NB4 (cell line): ENCODE measurements at regions not wholly inside any gene's neighbourhood (a gene's known extent, or its start where the extent isn't known, plus 50 kb on each side); places are given as distances from the start of the nearest gene placed in this dataset.

Experiments
- DNase-seq: peaks from one replicate; pipeline ENCODE4 v3.0.0; 2010; ENCODE audit warnings: low read depth
- H3K4me3 ChIP-seq: one replicate; pipeline ENCODE4 v1.5.1; 2011; ENCODE audit warnings: mild to moderate bottlenecking, low read depth, low read length, moderate library complexity
- CTCF ChIP-seq: IDR thresholded peaks from one replicate; pipeline ENCODE4 v1.5.1; 2012; ENCODE audit warnings: low read depth, low read length
- MAX ChIP-seq: IDR thresholded peaks from 2 replicates; pipeline ENCODE4 v1.6.1; 2011; ENCODE audit warnings: low read depth, low read length
- MYC ChIP-seq: IDR thresholded peaks from 2 replicates; pipeline ENCODE4 v1.6.1; 2011; ENCODE audit warnings: low read depth, low read length
- POLR2A ChIP-seq: IDR thresholded peaks from 2 replicates; pipeline ENCODE4 v1.6.1; 2011; ENCODE audit warnings: mild to moderate bottlenecking; ENCODE audit not compliant: insufficient read length; ENCODE audit errors: extremely low read depth

GRCh38 chr5:161212123-161212712, 334.3 kb downstream of the GABRB2 start:
- no peak for TF ChIP-seq MAX
- no peak for TF ChIP-seq POLR2A
- no peak for TF ChIP-seq CTCF
- no peak for TF ChIP-seq MYC
- no peak overlapping the region for H3K4me3 ChIP-seq
- no peak for DNase-seq

GRCh38 chr5:161201558-161201957, 345.0 kb downstream of the GABRB2 start:
- no peak overlapping the region for H3K4me3 ChIP-seq
- DNase-seq: no peak
- TF ChIP-seq POLR2A (no peak), MAX (no peak), CTCF (no peak), MYC (no peak)

- no peak for DNase-seq
- no peak overlapping the region for H3K4me3 ChIP-seq
- TF ChIP-seq POLR2A (no peak), MAX (no peak), CTCF (no peak), MYC (no peak)
These were observed 338.8 kb upstream of the ATP10B start for GRCh38 chr5:161190778-161191177.

- H3K4me3 ChIP-seq: no peak overlapping the region
- no peak for DNase-seq
- no peak for TF ChIP-seq POLR2A
- no peak for TF ChIP-seq MAX
- no peak for TF ChIP-seq CTCF
- no peak for TF ChIP-seq MYC
These were observed 338.1 kb upstream of the ATP10B start for GRCh38 chr5:161190086-161190485.

- TF ChIP-seq CTCF (no peak), MAX (no peak), MYC (no peak)
- no peak for DNase-seq
- H3K4me3 ChIP-seq: no peak overlapping the region
These were observed 337.4 kb upstream of the ATP10B start for GRCh38 chr5:161189452-161189851.

GRCh38 chr5:161183559-161183958, 331.5 kb upstream of the ATP10B start:
- no peak for TF ChIP-seq CTCF
- TF ChIP-seq MAX: no peak
- no peak for TF ChIP-seq MYC
- no peak for TF ChIP-seq POLR2A
- H3K4me3 ChIP-seq: no peak overlapping the region
- no peak for DNase-seq
